Esophagus squamous epithelium (tissue), 4 donors: ENCODE measurements at regions not wholly inside any gene's neighbourhood (a gene's known extent, or its start where the extent isn't known, plus 50 kb on each side); places are given as distances from the start of the nearest gene placed in this dataset.

Experiments used
- POLR2A ChIP-seq, 4 donors: fragments of 450-650 bp; IDR thresholded peaks; one replicate each; pipeline ENCODE4 v1.6.1; 2017; ENCODE audit warnings: antibody characterized with exemption in 4 of 4, mild to moderate bottlenecking in 4 of 4, moderate library complexity in 3 of 4
- TF ChIP-seq, protein P1 (sequence below), 6 experiments: fragments of 450-650 bp in 4 of 6; fragments of 200-600 bp in 2 of 6; sonication (generic) in 2 of 6; IDR thresholded peaks; one replicate each; pipeline ENCODE4 v1.5.1; 2016 to 2019; ENCODE audit warnings: antibody characterized with exemption in 6 of 6, mild to moderate bottlenecking in 4 of 6, moderate library complexity in 4 of 6

- TF ChIP-seq, protein P1, sequence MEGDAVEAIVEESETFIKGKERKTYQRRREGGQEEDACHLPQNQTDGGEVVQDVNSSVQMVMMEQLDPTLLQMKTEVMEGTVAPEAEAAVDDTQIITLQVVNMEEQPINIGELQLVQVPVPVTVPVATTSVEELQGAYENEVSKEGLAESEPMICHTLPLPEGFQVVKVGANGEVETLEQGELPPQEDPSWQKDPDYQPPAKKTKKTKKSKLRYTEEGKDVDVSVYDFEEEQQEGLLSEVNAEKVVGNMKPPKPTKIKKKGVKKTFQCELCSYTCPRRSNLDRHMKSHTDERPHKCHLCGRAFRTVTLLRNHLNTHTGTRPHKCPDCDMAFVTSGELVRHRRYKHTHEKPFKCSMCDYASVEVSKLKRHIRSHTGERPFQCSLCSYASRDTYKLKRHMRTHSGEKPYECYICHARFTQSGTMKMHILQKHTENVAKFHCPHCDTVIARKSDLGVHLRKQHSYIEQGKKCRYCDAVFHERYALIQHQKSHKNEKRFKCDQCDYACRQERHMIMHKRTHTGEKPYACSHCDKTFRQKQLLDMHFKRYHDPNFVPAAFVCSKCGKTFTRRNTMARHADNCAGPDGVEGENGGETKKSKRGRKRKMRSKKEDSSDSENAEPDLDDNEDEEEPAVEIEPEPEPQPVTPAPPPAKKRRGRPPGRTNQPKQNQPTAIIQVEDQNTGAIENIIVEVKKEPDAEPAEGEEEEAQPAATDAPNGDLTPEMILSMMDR (IDR thresholded peaks at IDR 0.05), result no peak
- TF ChIP-seq POLR2A (IDR thresholded peaks at IDR 0.05), result no peak
Measured at GRCh38 chr1:219438386-219438785, 174.5 kb downstream of the ZC3H11B start.
